ENCODE measurements at regions not wholly inside any gene's neighbourhood (a gene's known extent, or its start where the extent isn't known, plus 50 kb on each side); places are given as distances from the start of the nearest gene placed in this dataset.

DNA sequence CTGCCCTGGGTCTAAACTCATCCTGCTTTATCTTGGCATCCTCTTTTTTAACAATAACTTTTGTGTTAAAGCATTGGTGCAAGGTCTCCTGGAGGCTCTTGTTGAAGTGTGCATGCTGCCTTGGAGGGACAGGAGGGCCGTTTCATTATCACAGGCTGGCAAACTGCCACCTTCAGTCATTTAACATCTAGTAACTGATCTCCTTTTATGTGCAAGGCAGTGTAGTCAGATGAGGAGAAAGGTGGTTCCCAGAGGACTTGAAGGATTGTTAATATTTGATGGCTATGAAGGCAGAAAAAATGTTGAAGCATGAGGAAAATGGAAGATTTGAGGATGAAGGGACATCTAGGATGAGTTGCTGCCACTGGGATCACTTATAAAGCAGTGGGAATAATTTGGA lies 439.4 kb downstream of the RAPGEF2 start:
- no peak overlapping the region for H3K4me3 ChIP-seq (replicated peaks in 1 of 2; ENCODE audit: low read depth in 2 of 2, low read length in 2 of 2)
- no peak for DNase-seq (ENCODE audit: low read depth in 2 of 2)
- no peak for TF ChIP-seq CTCF (IDR thresholded peaks at IDR 0.05; ENCODE audit: low read depth, low read length)

DNA sequence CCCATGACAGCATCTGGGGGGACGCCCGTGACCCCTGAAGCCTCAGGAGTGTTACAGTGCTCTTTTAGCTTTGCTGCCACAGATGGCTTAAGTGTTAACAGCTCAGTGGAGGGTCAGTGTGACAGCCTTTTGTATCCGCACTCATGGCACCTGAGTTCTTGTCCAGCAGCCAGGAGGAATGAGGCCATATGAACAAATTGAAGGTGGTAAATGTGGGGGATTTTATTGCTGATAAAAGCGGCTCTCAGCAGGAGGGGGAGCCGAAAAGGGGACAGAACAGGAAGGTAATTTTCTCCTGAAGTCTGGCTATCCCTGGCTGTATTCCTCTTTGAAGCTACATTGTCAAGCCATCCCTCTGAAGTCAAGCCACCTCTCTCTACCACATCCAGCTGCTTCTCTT lies 441.0 kb downstream of the RAPGEF2 start:
- no peak for DNase-seq (ENCODE audit: low read depth in 2 of 2)
- no peak for TF ChIP-seq CTCF (IDR thresholded peaks at IDR 0.05; ENCODE audit: low read depth, low read length)
- H3K4me3 ChIP-seq (replicated peaks in 1 of 2; ENCODE audit: low read depth in 2 of 2, low read length in 2 of 2) = no peak overlapping the region

DNA sequence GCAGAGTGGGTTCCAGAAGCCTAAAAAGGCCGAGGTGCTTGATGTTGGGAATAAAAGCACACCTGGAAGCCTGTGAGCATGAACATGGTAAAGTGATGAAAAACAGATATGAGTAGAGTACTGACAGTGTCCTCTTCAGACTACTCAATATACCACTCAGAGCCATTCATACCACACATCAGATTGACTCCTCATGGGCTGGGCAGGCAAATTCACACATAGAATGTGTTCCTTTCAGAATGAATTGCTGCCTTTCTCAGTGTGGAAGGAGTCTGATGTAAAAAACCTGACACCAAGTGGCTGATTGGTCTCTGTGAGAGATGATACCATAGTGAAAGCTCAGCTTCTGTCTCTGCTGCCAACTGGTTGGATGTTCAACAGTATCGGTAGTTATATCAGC lies 442.7 kb downstream of the RAPGEF2 start:
- no peak overlapping the region for H3K4me3 ChIP-seq (replicated peaks in 1 of 2; ENCODE audit: low read depth in 2 of 2, low read length in 2 of 2)
- DNase-seq (ENCODE audit: low read depth in 2 of 2) = no peak
- TF ChIP-seq CTCF (IDR thresholded peaks at IDR 0.05; ENCODE audit: low read depth, low read length) = no peak

DNA sequence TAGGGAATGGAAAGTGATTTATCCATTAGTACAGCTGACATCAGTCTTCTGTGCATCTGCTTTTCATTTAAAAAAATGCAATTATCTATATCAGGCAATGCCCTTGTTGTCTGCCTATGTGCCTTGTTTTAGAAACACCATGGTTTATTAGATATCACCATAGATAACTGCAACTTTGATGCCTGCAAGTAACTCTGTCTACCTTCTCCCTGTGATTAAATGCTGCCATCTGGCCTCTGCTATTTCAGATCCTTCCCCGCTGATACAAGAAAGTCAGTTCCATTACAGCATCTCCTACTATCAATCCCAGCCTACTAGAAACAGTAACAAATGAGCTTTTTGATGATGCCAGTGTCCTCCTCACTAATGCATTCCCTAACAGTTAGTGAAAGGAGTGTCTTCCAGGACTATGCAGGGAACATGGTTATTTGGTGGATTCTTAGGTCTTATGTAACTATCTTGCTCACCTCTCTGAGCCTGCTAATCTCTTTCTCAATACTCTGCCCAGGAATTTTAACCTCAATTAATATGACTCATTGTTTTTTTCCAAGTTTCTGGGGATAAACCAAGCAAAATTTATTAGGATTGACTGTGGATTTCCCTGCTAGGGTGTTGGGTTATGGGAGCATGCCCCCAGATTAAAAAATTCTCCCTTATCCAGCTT lies 444.9 kb downstream of the RAPGEF2 start:
- TF ChIP-seq CTCF (IDR thresholded peaks at IDR 0.05; ENCODE audit: low read depth, low read length) = no peak
- no peak overlapping the region for H3K4me3 ChIP-seq (replicated peaks in 1 of 2; ENCODE audit: low read depth in 2 of 2, low read length in 2 of 2)
- peak in 1 of 2 donors; percentile 9 for DNase-seq (ENCODE audit: low read depth in 2 of 2)

GRCh38 chr4:159549098-159549518 lies 446.2 kb downstream of the RAPGEF2 start:
- no peak overlapping the region for H3K4me3 ChIP-seq (replicated peaks in 1 of 2; ENCODE audit: low read depth in 2 of 2, low read length in 2 of 2)
- peak in 1 of 2 donors; percentile 20 for DNase-seq (ENCODE audit: low read depth in 2 of 2)
- no peak for TF ChIP-seq CTCF (IDR thresholded peaks at IDR 0.05; ENCODE audit: low read depth, low read length)

- TF ChIP-seq CTCF (IDR thresholded peaks at IDR 0.05; ENCODE audit: low read depth, low read length) = no peak
Observed at GRCh38 chr4:159551281-159551680, 448.4 kb downstream of the RAPGEF2 start.

More at GRCh38 chr4:159551281-159551680, 448.4 kb downstream of the RAPGEF2 start:
- DNase-seq (ENCODE audit: low read depth in 2 of 2) = peak; percentile 36 to 69
- H3K4me3 ChIP-seq (replicated peaks in 1 of 2; ENCODE audit: low read depth in 2 of 2, low read length in 2 of 2) = no peak overlapping the region
